ENCODE measurements at regions not wholly inside any gene's neighbourhood (a gene's known extent, or its start where the extent isn't known, plus 50 kb on each side); places are given as distances from the start of the nearest gene placed in this dataset.

DNA sequence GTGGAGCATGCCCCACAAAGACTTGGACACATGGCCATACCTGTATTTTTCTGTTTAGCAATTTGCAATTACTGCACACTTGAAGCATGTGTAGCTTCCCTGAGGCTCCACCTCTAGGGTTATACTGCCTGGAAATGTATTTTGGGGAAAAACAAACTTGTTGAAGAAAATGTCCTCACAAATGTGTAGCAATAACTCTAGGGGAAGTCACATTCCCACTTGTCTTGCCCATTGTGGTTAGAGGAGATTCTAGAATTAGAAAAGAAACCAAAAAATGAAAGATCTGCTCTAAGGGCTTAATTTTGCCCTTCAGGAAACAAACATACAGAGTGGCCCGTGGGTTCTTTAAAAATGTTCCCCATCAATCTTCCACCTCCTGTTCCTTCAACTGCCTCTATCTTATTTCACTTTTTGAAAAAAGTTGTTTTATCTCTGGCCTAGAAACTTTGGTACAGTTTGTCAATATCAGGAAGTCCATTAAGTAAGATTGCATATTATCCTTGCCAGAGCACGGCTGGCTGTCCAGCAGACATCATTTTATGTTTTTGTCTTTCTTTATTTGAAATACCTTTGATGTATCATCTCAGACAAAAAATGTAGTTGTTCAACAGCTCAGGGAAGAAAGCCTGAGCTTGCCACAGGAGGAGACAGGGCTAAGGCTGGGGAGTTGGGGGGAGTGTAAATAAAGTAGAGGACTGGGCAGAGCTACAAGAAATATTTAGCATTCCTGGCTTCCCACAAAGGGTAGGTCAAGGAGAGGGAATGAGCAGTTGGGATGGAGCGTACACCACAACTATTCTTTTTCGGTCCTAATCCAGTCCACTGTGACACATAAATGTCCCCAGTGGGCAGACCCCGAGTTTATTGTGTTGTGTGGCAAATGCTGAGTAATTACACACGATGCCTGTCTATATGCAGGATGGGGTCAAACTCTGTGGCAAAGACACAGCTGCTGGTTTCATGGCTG lies 96.8 kb upstream of the CDC42EP3 start:
- TF ChIP-seq, protein P1, sequence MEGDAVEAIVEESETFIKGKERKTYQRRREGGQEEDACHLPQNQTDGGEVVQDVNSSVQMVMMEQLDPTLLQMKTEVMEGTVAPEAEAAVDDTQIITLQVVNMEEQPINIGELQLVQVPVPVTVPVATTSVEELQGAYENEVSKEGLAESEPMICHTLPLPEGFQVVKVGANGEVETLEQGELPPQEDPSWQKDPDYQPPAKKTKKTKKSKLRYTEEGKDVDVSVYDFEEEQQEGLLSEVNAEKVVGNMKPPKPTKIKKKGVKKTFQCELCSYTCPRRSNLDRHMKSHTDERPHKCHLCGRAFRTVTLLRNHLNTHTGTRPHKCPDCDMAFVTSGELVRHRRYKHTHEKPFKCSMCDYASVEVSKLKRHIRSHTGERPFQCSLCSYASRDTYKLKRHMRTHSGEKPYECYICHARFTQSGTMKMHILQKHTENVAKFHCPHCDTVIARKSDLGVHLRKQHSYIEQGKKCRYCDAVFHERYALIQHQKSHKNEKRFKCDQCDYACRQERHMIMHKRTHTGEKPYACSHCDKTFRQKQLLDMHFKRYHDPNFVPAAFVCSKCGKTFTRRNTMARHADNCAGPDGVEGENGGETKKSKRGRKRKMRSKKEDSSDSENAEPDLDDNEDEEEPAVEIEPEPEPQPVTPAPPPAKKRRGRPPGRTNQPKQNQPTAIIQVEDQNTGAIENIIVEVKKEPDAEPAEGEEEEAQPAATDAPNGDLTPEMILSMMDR (conservative IDR thresholded peaks at IDR 0.05 in 1 of 2, IDR thresholded peaks at IDR 0.05 in 1 of 2; ENCODE audit: low read depth in 1 of 2, low read length in 2 of 2) = no peak
- TF ChIP-seq EZH2 (IDR thresholded peaks at IDR 0.05; ENCODE audit: low read length, missing control alignments) = no peak
